Neural progenitor cell (in vitro differentiated cells): ENCODE measurements at regions not wholly inside any gene's neighbourhood (a gene's known extent, or its start where the extent isn't known, plus 50 kb on each side); places are given as distances from the start of the nearest gene placed in this dataset.
"Not testable (repeated sequence)": the region's sequence is repeated elsewhere in the genome, so short reads cannot be mapped to it uniquely, and the experiment has no call there.

Experiments
- DNase-seq: peaks from one replicate; pipeline ENCODE4 v3.0.0-alpha.2; 2016; ENCODE audit warnings: low spot score
- H2AFZ ChIP-seq: fragments of 200-600 bp; sonication (generic); replicated peaks from 2 replicates; pipeline ENCODE4 v1.6.1; 2016; ENCODE audit warnings: antibody characterized with exemption
- H3F3A ChIP-seq: fragments of 200-600 bp; sonication (generic); 2 replicates; pipeline ENCODE4 v1.6.1; 2016; ENCODE audit warnings: antibody characterized with exemption, low read depth
- H3K27ac ChIP-seq: fragments of 200-600 bp; sonication (generic); 2 replicates; pipeline ENCODE4 v1.5.1; 2016; ENCODE audit warnings: mild to moderate bottlenecking
- H3K27me3 ChIP-seq: fragments of 200-600 bp; sonication (generic); 2 replicates; pipeline ENCODE4 v1.6.1; 2016; ENCODE audit warnings: mild to moderate bottlenecking, moderate library complexity
- H3K36me3 ChIP-seq: fragments of 200-600 bp; sonication (generic); 2 replicates; pipeline ENCODE4 v1.5.1; 2016
- H3K4me1 ChIP-seq: fragments of 200-600 bp; sonication (generic); 2 replicates; pipeline ENCODE4 v1.6.1; 2016; ENCODE audit warnings: mixed run types
- H3K4me2 ChIP-seq: fragments of 200-600 bp; sonication (generic); 2 replicates; pipeline ENCODE4 v1.6.1; 2016
- H3K4me3 ChIP-seq: fragments of 200-600 bp; sonication (generic); 2 replicates; pipeline ENCODE4 v1.5.1; 2016
- H3K79me2 ChIP-seq: fragments of 200-600 bp; sonication (generic); 2 replicates; pipeline ENCODE4 v1.6.1; 2016; ENCODE audit warnings: low read depth
- H3K9ac ChIP-seq: fragments of 200-600 bp; sonication (generic); 2 replicates; pipeline ENCODE4 v1.6.1; 2016
- H3K9me3 ChIP-seq: fragments of 200-600 bp; sonication (generic); 2 replicates; pipeline ENCODE4 v1.5.1; 2016; ENCODE audit warnings: low read depth
- H4K20me1 ChIP-seq: fragments of 200-600 bp; sonication (generic); 2 replicates; pipeline ENCODE4 v1.6.1; 2016; ENCODE audit warnings: low read depth
- H3K27ac Mint-ChIP-seq: 3 replicates; pipeline ENCODE4 v1.8.0; 2021; ENCODE audit warnings: mixed read lengths
- H3K27me3 Mint-ChIP-seq: 2 replicates; pipeline ENCODE4 v1.8.0; 2022; ENCODE audit warnings: low read depth, mild to moderate bottlenecking, inconsistent platforms, moderate library complexity, mixed read lengths; ENCODE audit not compliant: insufficient read depth
- H3K36me3 Mint-ChIP-seq: 3 replicates; pipeline ENCODE4 v1.8.0; 2021; ENCODE audit warnings: mixed read lengths
- H3K4me1 Mint-ChIP-seq: 3 replicates; pipeline ENCODE4 v1.8.0; 2021; ENCODE audit warnings: mixed read lengths
- H3K4me3 Mint-ChIP-seq: 3 replicates; pipeline ENCODE4 v1.8.0; 2021; ENCODE audit warnings: mild to moderate bottlenecking, moderate library complexity, mixed read lengths
- H3K9me3 Mint-ChIP-seq: 3 replicates; pipeline ENCODE4 v1.8.0; 2020; ENCODE audit warnings: mixed read lengths
- CTCF ChIP-seq: fragments of 200-600 bp; sonication (generic); IDR thresholded peaks from 2 replicates; pipeline ENCODE4 v1.5.1; 2017; ENCODE audit warnings: antibody characterized with exemption, mild to moderate bottlenecking
- EZH2 ChIP-seq: fragments of 200-600 bp; sonication (generic); IDR thresholded peaks from 2 replicates; pipeline ENCODE4 v1.6.1; 2017; ENCODE audit warnings: antibody characterized with exemption, mild to moderate bottlenecking, moderate library complexity
- EZH2phosphoT487 ChIP-seq: fragments of 200-600 bp; sonication (generic); IDR thresholded peaks from 2 replicates; pipeline ENCODE4 v1.6.1; 2017; ENCODE audit warnings: antibody characterized with exemption

GRCh38 chr1:188017921-188018320 is 1189.2 kb downstream of the PLA2G4A start:
- no peaks in the 10 kb centered on the region for H3K27me3 ChIP-seq
- no peaks in the 10 kb centered on the region for H3F3A ChIP-seq
- H4K20me1 ChIP-seq: no peaks in the 10 kb centered on the region
- no peak overlapping the region for H3K4me3 ChIP-seq
- no peak overlapping the region for H2AFZ ChIP-seq
- no peaks in the 10 kb centered on the region for H3K79me2 ChIP-seq
- H3K4me1 ChIP-seq: no peaks in the 10 kb centered on the region
- no peaks in the 10 kb centered on the region for H3K9me3 ChIP-seq
- no peak overlapping the region for H3K27ac ChIP-seq
- no peak for DNase-seq
- no peaks in the 10 kb centered on the region for H3K4me1 Mint-ChIP-seq
- TF ChIP-seq EZH2phosphoT487: no peak
- no peak for TF ChIP-seq EZH2
- TF ChIP-seq CTCF: no peak
- H3K36me3 Mint-ChIP-seq: no peaks in the 10 kb centered on the region
- no peak overlapping the region for H3K4me2 ChIP-seq
- H3K27ac Mint-ChIP-seq: no peak overlapping the region
- no peaks in the 10 kb centered on the region for H3K27me3 Mint-ChIP-seq
- H3K4me3 Mint-ChIP-seq: no peak overlapping the region
- H3K9ac ChIP-seq: no peak overlapping the region
- H3K9me3 Mint-ChIP-seq: no peaks in the 10 kb centered on the region
- H3K36me3 ChIP-seq: no peaks in the 10 kb centered on the region

- Histone ChIP-seq H3K27ac (no peak overlapping the region), H3F3A (no peaks in the 10 kb centered on the region), H3K4me1 (no peaks in the 10 kb centered on the region), H3K4me2 (no peak overlapping the region), H3K27me3 (no peaks in the 10 kb centered on the region), H2AFZ (no peak overlapping the region), H4K20me1 (no peaks in the 10 kb centered on the region), H3K9ac (no peak overlapping the region), H3K79me2 (no peaks in the 10 kb centered on the region), H3K36me3 (no peaks in the 10 kb centered on the region), H3K9me3 (no peaks in the 10 kb centered on the region), H3K4me3 (no peak overlapping the region)
- no peak for DNase-seq
- Mint-ChIP-seq H3K9me3 (no peaks in the 10 kb centered on the region), H3K27me3 (no peaks in the 10 kb centered on the region), H3K27ac (no peak overlapping the region), H3K4me3 (no peak overlapping the region), H3K4me1 (peaks cover 4% of the 10 kb centered on the region), H3K36me3 (no peaks in the 10 kb centered on the region)
- no peak for TF ChIP-seq EZH2
- TF ChIP-seq CTCF: no peak
- TF ChIP-seq EZH2phosphoT487: no peak
These were observed 1193.9 kb downstream of the PLA2G4A start for GRCh38 chr1:188022661-188023060.

GRCh38 chr1:188023206-188023605 is 1194.5 kb downstream of the PLA2G4A start:
- Histone ChIP-seq H3K4me3 (no peak overlapping the region), H3K36me3 (no peaks in the 10 kb centered on the region), H4K20me1 (no peaks in the 10 kb centered on the region), H3K9ac (no peak overlapping the region), H3K27me3 (no peaks in the 10 kb centered on the region), H2AFZ (no peak overlapping the region), H3K4me2 (no peak overlapping the region), H3K4me1 (no peaks in the 10 kb centered on the region), H3K9me3 (no peaks in the 10 kb centered on the region), H3K79me2 (no peaks in the 10 kb centered on the region), H3F3A (no peaks in the 10 kb centered on the region), H3K27ac (no peak overlapping the region)
- Mint-ChIP-seq H3K27me3 (no peaks in the 10 kb centered on the region), H3K9me3 (no peaks in the 10 kb centered on the region), H3K4me3 (no peak overlapping the region), H3K4me1 (peaks cover 5% of the 10 kb centered on the region), H3K27ac (no peak overlapping the region), H3K36me3 (no peaks in the 10 kb centered on the region)
- no peak for DNase-seq
- TF ChIP-seq EZH2 (no peak), EZH2phosphoT487 (no peak), CTCF (no peak)

- H3K9me3 Mint-ChIP-seq: no peaks in the 10 kb centered on the region
- Histone ChIP-seq H3K27ac (no peak overlapping the region), H3K36me3 (no peaks in the 10 kb centered on the region), H3K27me3 (no peaks in the 10 kb centered on the region), H3K79me2 (no peaks in the 10 kb centered on the region), H3K4me3 (no peak overlapping the region), H3K9ac (no peak overlapping the region), H3K4me1 (no peaks in the 10 kb centered on the region), H4K20me1 (no peaks in the 10 kb centered on the region), H2AFZ (no peak overlapping the region), H3F3A (no peaks in the 10 kb centered on the region), H3K4me2 (no peak overlapping the region), H3K9me3 (no peaks in the 10 kb centered on the region)
- no peak for DNase-seq
- no peak overlapping the region for H3K4me3 Mint-ChIP-seq
- peaks cover 5% of the 10 kb centered on the region for H3K4me1 Mint-ChIP-seq
- no peak overlapping the region for H3K27ac Mint-ChIP-seq
- no peak for TF ChIP-seq CTCF
- TF ChIP-seq EZH2phosphoT487: no peak
- TF ChIP-seq EZH2: no peak
- no peaks in the 10 kb centered on the region for H3K36me3 Mint-ChIP-seq
- no peaks in the 10 kb centered on the region for H3K27me3 Mint-ChIP-seq
These were observed 1198.9 kb downstream of the PLA2G4A start for GRCh38 chr1:188027613-188028012.

- not testable (repeated sequence) for H3K9ac ChIP-seq, H3K36me3 Mint-ChIP-seq, H3K79me2 ChIP-seq, H3K27me3 ChIP-seq, H3K27ac Mint-ChIP-seq, H3K4me1 ChIP-seq, H3K4me3 ChIP-seq, H3K27ac ChIP-seq, DNase-seq, H3K4me1 Mint-ChIP-seq, H3F3A ChIP-seq, H3K36me3 ChIP-seq, H3K4me3 Mint-ChIP-seq, H2AFZ ChIP-seq, H3K9me3 ChIP-seq, H4K20me1 ChIP-seq, H3K27me3 Mint-ChIP-seq, H3K4me2 ChIP-seq
- H3K9me3 Mint-ChIP-seq: peaks cover 14% of the 10 kb centered on the region
These were observed 1208.8 kb downstream of the PLA2G4A start for GRCh38 chr1:188037572-188037971.
